Prostate gland (tissue), 2 donors: ENCODE measurements at regions not wholly inside any gene's neighbourhood (a gene's known extent, or its start where the extent isn't known, plus 50 kb on each side); places are given as distances from the start of the nearest gene placed in this dataset.

ENCODE experiments used
- CTCF ChIP-seq, 4 experiments: fragments of 200-600 bp in 2 of 4; fragments of 450-650 bp in 2 of 4; sonication (generic) in 2 of 4; IDR thresholded peaks; 1 replicate in 3 of 4; 2 replicates in 1 of 4; pipeline ENCODE4 v1.5.1; 2016 to 2019; ENCODE audit warnings: antibody characterized with exemption in 4 of 4, mild to moderate bottlenecking in 2 of 4, moderate library complexity in 2 of 4
- POLR2A ChIP-seq: fragments of 450-650 bp; IDR thresholded peaks from one replicate; pipeline ENCODE4 v1.6.1; 2016; ENCODE audit warnings: antibody characterized with exemption, mild to moderate bottlenecking
- POLR2AphosphoS5 ChIP-seq: sonication (generic); formaldehyde crosslinking; IDR thresholded peaks from one replicate; pipeline ENCODE4 v1.6.1; 2017; ENCODE audit warnings: antibody characterized with exemption

DNA sequence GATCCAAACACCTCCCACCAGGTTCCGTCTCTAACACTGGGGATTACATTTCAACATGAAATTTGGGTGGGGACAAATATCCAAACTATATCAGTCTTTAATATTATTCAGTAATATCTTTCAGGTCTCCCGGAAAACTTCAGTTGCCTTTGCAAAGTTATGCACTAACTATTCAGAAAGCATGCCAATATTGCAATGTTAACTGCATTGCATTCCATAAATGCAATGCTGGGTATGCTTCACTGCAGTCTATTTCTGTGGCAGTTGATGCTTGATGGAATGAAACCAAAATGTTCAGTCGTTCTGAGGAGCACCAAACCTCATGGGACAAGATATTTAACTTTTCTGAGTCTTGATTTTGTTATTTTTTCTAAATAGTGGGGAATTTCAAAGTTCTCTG is 147.5 kb downstream of the SLC16A9 start:
- TF ChIP-seq CTCF (IDR thresholded peaks at IDR 0.05) (no peak), POLR2AphosphoS5 (no peak), POLR2A (no peak)
